GM18511 (cell line): ENCODE measurements at regions not wholly inside any gene's neighbourhood (a gene's known extent, or its start where the extent isn't known, plus 50 kb on each side); places are given as distances from the start of the nearest gene placed in this dataset.

ENCODE experiments used
- ATAC-seq: cut with Tn5 transposase; IDR thresholded peaks from one replicate; pipeline ENCODE4 v1.9.1; 2021; ENCODE audit warnings: mild to moderate bottlenecking, moderate library complexity; ENCODE audit not compliant: unreplicated experiment

DNA sequence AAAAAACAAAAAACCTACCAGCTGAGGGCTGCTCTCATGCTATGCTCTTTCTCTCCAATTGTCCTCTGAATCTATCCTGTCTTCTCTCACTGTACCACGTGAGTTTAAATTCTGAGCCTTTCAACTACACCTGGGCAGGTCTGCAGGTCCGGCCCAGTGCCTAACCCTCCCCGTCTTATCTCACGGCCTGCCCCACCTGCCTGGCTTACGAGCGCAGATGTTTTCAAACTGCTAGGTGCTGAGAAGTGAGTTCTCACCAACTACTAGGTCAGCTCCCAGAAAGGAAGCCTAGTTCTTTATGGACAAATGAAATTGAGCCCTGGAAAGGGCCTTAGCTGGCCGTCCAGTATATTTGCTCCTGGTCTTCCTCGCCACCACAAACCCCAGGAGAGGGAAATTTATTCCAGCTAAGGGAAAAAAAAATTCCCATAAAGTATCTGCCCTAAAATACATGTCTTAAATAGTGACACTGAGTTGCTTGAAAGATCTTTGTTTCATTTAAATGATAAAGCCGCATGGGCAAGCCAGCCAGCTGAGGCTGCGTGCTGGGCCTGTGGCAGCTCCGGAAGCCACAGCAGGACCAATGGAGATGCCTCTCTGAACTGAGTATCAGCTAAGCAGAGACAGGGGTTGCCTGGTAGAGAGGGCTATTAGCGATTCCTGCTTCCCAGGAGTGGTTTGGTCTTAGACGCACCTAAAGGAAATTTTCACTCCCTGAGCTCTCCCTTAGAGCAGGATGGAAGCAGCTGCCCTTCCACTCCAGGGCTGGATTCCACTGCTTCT is 92.5 kb upstream of the NCK2 start:
- no peak for ATAC-seq

DNA sequence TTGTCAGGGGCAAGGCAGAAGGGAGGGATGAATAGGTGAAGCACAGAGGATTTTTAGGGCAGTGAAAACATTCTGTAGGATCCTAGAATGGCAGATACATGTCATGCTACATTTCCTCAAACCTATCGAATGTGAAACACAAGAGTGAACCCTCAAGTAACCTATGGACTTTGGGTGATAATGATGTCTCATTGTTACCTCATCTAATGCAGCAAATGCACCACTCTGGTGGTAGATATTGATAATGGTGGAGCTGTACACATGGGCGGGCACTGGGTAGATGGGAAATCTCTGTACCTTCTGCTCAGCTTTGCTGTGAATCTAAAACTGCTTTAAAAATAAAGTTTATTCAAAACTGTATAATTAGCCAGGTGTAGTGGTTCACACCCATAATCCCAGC is 95.2 kb upstream of the NCK2 start:
- ATAC-seq: no peak

DNA sequence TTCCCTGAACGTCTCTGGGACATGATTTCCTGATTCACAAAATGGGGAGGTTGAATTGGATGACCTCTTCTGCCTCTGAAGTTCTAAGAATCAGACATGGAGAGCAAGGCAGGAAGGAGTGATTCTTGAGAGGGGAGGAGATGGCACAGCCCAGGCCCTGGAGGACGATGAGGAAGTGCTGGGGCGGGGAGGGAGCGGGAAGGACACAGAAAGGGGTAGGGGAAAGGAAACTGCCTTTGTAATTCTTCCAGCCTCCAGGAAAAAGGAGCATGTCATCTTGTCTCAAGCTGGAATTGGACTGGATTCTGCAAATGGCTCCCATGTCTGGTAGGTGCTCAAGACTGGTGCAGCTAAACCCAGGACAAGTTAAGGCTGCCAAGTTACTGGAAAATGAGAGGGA is 97.0 kb upstream of the NCK2 start:
- no peak for ATAC-seq

DNA sequence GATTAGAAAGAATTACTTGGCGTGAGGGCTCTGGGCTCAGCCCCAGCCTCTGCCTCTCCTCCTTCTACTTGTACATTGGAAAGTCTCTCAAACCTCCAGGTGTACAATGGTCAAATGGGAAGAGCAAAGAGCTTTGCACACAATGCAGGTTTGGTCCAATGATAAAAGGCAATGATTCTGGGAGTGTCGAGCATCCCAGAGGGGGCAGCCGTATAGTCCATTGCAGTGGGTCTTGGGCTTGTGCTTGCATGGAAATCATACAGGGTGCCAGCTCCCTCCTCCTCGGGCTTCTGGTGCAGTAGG is 98.0 kb upstream of the NCK2 start:
- no peak for ATAC-seq

DNA sequence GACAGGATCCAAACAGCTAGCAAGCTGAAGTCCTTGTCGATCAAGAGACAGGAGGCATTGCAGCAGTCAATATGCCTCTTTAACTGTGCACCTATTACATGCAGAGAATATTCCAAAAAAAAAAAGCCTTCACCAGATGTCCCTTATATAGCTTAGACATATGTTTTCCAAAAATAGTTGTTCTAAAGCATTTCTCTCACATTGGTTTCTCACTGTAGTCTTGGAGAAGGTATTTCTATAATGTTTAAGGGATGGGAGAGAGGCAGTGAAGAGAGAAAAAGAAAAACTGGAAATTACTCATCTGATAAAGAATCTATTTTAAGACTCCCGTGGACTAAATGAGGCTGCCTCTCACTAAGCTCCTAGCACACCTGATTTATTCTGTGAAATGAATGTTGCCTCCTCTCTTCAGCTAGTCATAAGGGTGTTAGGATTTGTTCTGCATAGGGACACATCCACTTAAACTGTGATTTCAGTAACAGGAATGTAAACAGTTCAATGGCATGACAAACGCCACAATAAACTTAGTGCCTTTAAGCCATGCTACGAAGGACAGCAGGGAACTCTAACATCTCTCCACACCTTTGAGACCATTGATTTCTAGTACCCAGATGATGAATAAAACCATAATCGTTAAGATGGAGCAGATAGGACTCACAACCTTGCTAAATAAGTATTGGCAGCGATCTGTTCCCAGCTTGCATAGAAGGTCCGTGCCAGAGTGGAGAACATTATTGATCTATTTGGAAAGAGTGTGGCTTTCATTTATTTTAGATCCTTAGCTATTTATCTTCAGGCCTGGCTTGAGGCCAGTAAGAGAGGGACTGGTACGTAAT is 98.6 kb upstream of the NCK2 start:
- ATAC-seq: no peak

DNA sequence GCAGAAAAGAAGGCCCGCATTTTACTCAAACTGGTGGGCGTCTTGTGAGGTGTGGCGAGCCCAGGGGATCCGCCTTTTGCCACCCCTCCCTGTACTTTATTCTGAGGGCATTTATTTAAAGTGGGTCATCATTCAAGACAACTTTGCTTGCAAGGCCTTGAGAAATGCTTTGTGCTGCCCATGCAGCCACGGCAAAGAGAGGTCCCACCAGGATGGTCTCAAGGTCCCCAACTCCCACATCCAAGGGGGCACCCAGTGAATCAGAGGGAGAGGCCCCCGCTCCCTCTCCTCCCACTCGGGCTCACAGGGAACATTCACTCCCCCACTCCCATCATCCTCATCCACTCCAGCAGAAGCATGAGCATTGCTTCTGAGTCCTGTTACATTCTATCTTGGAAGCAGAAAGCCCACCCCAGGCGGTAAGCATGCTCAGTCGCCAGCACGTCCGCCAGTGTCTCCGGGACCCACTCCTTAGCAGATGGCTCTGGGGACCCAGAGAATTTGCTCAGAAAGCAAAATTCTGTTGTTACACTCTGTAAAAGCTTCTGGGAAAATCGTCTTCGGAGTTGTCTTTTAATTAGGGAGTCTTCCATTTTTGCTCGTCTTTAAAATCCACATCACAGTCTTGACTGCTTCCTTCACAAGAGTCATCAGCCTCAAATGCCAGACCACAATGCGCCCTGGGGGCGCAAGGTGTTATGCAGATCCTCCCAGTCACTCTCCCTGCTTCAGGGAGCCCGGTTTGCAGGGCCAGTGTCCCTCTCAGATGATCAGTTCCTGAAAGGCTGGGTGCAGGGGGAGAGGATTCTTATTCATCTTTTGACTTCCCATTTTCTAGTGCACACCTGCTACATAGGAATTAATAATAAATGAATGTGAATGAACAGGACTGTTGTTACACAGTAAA is 99.4 kb upstream of the NCK2 start:
- ATAC-seq: no peak

DNA sequence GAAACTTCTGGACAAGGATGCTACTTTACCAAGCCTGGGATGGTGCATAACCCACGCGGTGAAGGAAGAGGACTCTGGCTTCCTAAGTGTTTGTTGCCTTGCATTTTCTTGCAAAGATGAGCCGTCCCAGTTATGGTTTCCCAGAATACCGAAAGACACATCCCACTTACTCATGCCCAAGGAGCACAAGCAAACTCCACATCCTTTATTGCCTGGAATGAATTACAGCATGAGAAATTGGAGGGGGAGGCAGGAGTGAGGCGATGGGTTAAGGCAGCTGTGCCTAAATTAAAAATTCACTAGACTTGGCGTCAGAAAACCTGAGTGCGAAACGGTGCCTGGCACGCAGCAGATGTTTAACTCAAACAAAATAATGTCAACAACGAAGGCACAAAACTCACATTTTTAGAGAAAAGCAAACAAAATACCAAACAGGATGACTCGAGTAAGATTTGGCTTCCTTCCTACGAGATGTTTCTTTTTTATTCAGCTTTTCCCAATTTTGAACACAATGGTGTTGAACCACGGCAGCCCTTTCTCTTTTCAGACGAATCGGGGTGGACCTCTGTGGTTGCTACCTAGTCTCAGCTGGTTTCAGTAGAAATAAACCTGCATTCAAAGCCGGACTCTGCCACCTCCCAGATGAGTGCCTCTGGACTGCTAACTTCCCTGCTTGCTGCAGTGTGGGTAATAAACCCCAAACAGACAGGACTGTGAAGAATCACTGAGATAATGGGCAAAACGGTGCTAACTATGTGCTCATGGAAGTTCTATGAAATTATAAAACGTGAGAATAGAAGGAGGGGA is 100.3 kb upstream of the NCK2 start:
- ATAC-seq: no peak

DNA sequence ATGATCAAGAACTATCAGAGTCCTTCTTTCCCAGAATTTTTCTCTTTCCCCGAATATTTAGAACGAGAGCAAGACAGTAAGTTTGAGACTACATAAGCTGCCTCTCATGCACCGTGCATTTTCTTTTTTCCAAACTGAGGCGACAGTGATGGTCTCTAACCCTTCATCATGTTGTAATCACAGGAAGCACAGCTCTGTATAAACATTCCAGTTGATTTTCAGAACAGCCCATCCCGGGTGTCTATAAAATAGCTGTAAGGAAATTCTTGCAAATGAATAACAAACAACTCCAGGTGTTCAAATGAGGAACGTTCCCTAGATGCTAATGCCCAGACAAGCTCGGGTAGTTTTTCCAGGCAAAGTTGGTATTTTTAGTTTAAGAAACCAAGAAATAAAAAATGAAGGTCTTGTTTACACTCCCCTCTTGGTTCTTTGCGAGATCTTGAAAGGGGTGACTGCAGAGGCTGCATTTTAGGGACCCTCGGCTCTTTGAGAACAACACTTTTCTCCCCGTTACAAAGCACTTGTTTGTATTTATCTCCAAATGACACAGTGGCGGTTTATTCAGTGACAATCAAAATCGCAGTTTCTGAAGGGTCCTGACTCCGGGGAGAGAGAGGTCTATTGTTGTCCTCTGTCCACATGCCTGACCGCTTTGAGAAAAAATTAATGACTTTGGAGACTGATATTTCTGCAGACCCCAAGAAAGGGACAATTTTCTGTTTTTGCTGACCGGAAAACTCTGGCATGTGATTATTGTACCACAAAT is 101.1 kb upstream of the NCK2 start:
- no peak for ATAC-seq

DNA sequence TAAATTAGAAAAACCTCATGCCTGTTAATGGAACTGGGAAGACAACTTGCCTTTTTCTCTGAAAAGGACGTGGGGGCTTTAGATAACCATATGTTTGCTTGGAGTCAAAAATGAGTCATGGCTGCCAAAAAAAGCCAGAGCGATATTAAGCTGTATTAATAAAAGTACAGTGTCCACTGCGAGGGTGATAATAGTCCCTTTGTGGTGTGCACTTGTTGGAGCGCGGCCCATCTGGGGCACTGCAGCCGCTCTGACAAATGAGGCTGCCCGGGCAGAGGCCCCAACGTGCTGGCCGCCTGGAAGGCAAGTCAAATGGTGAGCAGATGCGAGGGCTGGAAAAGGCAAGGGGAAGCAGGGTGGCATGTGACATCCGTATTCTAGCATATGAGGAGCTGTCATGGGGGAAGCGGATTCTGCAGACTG is 103.3 kb upstream of the NCK2 start:
- ATAC-seq: no peak

DNA sequence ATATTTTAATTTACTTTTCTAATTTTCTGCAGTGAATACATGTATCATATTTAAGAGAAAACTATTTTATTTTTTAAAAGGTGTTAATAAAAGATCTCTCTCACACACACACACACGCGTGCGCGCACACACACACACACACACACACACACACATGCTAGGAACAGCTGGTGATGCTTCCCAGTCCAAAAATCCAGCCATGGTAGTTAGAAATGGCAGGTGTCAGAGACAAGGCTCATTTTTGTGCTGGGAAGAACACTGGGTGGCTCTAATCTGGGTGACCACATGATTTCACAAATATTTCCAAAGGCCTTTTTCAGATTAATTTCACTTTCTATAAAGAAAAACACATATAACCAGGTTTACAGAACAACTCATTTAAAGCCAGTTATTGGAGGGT is 104.5 kb upstream of the NCK2 start:
- ATAC-seq: no peak

DNA sequence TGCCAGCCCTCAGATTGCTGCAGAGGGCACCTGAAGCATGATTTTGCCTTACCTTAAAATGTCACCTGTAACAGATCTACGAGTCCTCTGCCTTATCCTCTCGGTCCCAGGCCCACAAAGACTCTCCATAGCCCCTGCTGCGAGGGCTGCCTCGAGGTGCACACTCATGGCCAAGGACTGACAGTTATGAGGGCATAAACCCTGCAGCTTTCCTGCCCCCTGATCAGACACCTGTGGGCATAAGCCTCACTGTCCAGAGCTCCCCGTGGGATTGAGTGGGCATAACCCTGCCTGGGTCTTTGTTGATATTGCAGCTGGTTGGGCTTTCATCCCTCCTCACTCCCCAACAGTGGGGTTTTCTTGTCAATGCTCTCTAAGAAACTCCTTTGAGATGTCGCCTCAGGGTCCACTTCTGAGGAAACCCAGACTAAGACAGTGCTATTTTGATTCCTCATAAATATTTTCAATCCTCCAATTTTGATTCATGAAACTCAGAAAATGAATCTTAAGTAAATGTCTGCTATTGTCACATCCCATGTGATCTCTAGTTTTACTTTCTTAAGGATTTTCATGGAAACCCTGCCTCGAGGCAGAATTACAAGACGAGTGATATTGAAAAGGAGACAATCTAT is 108.5 kb upstream of the NCK2 start:
- ATAC-seq: no peak

DNA sequence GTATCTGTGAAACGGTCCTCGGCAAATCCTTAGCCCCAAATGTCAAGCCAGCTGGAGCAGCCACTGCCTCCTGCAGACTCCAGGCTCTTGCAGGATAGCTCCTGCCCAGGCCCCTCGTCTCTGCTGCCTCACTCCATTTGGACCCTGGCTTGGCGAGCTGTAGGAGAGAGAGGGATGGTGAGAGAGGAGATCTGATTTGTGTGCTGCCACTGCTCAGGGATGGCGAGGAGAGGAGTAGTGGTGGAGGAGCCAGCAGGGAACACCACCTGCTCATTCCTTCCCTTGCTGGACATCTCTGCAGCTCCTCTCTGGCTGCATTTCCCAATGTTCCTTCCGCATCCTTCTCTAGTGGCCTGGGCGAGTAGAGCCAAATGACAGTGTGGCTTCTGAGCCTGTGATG is 109.1 kb upstream of the NCK2 start:
- ATAC-seq: no peak

DNA sequence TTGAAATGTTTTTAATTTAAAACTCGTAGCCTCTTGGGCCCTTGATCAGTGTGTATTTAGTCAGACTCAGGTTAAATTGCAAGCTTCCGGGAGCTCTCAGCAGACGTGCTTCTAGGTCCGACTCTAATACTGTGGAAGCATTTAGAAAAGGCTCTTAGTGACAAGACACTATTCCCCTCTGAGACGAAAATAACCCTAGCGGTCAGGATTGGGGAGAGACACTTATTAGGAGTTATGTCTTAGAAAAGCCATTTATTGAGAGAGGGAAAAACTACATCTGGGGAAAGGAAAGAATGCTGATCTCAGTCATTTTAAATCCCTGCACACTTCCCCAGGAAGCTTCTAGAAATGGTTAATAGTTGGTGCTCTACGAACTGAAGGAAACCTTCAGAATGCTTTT is 110.5 kb upstream of the NCK2 start:
- no peak for ATAC-seq

DNA sequence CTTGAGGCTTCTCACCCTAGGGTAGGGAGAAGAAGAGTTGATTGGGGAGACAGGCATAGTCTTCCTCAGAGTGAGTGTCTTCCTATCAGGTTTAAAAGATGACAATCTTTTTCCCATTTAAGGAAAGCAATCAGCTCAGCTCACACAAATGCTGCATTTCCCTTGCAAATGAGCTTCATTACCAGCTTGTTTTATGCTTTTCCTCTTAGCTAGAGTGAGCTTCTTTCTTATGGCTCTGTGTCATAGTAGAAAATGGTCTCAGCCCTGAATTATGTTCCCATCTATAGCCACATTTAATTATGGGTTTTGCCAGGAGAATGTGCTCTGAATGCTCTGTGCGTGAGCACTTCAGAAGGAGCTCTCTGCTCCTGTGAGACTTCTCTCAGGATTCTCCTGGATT is 112.8 kb upstream of the NCK2 start:
- ATAC-seq: no peak

DNA sequence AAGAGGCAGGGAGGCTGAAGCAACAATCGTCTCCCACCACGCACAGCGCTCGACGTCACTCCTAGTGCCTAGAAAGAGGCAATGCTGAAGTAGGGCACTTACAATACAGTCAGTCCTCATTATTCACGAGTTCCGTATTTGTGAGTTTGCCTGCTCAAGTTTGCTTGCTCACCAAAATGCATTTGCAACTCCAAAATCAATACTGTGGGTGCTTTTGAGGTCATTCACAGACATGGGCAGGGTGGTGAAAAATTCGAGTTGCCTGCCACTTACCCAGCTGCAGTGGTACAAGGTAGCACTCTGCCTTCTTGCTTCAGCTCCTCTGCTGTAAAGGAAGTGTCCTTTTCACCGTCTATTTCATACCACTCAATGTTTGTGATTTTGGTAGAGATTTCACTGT is 113.7 kb upstream of the NCK2 start:
- ATAC-seq: no peak

DNA sequence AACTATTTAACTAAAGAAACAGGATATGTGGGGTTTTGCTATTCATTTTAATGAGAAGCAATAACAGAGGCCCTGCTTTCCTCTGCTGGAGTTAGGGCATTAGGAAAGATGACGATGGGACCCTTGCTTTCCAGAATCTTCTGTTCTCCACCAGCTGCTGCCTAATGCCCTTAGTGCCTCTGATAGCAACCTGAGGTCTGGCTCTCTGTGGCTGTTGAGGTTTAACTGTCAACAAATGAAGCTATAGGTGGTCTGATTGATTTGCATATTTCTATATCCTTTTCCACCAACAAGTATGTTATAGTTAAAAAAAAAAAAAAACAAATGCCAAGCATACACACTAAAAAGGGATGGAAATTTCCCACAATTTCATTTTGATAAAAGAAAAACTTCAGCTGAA is 115.1 kb upstream of the NCK2 start:
- no peak for ATAC-seq

DNA sequence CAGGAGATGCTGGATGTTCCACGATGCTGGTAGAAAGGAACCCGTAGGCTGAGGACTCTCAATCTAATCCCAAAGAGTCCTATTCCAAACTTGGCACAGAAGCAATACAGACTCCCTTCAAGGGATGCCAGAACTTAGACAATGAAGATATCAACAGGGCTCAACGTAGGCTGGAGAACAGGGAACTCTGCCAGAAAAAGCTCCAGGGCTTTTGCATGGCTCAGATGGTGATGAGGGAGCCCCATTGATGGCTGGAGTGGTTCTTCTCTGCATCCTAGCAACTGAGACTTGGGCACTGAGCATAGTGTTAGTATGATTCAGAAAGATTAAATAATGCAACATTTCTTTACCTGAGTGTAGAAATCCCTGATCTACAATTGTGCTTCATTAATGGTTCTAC is 117.2 kb upstream of the NCK2 start:
- no peak for ATAC-seq

DNA sequence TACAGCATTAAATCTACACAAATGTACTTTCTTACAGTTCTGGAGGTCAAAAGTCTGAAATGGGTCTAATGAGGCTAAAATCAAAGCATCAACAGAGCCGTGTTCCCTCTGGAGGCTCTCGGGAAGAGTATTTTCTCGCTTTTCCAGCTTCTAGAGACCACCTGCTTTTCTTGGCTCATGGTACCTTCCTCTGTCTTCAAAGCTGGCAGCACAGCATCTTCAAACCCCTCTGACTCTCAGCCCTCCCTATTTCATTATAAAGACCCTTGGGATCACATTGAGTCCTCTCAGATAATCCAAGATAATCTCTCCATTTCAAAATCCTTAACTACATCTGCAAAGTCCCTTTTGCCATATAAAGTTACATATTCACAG is 117.8 kb upstream of the NCK2 start:
- no peak for ATAC-seq

DNA sequence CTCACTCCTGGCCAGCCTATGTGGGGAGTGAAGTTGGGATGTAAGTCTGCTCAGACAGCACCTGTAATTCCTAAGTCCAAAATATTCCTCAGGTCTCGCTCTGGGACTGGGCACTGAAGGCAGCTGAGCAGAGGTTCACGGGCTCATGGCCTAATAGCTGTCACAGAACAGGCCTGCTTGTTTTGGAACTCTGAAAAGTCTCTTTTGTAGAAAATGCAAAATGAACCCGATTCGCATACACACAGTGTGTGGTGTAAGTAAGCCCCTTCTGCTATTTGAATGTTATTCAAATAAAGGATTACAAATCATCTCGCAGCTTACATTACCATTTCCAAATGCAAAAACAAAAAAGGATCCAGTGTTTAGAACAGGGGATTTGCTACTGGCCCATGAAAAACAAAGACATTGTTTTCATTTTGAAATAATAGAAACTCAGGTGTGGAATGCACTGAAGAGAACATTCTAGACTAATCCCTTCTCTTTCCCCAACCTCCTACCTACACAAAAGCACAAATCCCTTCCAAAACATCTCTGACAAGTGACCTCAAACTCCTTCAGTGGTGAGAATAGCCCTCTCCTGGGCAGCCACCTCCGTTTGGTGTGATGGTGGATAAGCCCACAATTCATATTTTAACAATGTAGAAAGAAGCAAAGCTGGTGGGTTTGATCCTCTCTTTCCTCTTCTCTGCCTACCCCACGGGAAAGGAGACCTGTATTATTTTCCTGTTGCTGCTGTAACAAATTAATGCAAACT is 118.3 kb upstream of the NCK2 start:
- ATAC-seq: no peak
